G401.6 (cell line): ENCODE measurements at regions not wholly inside any gene's neighbourhood (a gene's known extent, or its start where the extent isn't known, plus 50 kb on each side); places are given as distances from the start of the nearest gene placed in this dataset.
"Not testable (repeated sequence)": the region's sequence is repeated elsewhere in the genome, so short reads cannot be mapped to it uniquely, and the experiment has no call there.

Experiments
- FAIRE-seq: peaks from 2 replicates; lab custom pipeline; 2012; peaks lifted over from hg19 to GRCh38; lab: Jason Lieb, UNC

DNA sequence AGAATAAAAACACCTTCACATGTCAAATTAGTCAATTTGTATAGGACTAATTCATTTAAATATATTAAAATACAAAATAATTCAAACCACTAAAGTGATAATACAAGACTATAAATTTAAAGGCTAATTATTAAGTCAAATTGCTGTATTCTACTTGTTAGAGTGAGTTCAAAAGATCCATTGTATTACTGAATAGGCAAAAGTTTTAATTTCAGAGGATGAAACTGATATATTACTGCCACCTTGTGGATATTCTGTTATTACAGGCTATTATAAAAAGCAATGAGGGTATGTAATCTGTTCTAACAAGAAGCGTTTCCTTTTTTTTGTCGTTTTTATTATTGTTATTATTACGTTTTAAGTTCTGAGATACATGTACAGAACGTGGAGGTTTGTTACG lies 1825.5 kb upstream of the TPTE start:
- FAIRE-seq: peak; percentile 63

GRCh38 chr21:8701297-8701696 lies 1820.1 kb upstream of the TPTE start:
- FAIRE-seq: not testable (repeated sequence)

- not testable (repeated sequence) for FAIRE-seq
Measured at GRCh38 chr21:8705829-8706228, 1815.6 kb upstream of the TPTE start.
